ENCODE measurements at regions not wholly inside any gene's neighbourhood (a gene's known extent, or its start where the extent isn't known, plus 50 kb on each side); places are given as distances from the start of the nearest gene placed in this dataset.

DNA sequence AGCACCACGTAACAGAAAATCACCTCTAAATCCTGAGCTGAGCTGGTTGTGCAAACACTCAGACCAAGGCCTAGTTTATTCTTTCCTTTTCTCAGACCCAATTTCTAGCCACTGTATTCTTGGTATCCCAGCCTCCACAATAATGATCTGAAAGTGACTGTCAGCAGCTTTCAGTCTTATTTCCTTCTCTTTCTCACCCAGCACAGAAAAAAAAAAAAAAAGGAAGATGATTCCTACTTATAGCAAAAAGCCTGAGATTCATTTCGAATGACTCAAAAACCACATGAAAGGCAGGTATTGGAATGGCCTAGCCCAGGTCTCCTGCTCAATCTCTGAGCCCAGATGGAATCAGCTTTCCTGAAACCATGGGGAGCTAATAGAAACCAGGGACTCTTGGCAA, 298.6 kb upstream of the PPFIA2 start:
- Histone ChIP-seq H3K36me3 (ENCODE audit: control insufficient read depth in 4 of 4, insufficient read depth in 3 of 4, low read depth in 1 of 4, low read length in 3 of 4) (no peaks in the 10 kb centered on the region), H3K27me3 (ENCODE audit: control insufficient read depth in 4 of 4, insufficient read depth in 4 of 4, low read length in 3 of 4) (no peaks in the 10 kb centered on the region), H3K9me3 (ENCODE audit: control insufficient read depth in 4 of 4, low read length in 3 of 4) (no peaks in the 10 kb centered on the region), H3K4me3 (ENCODE audit: low read depth in 1 of 3, low read length in 3 of 3) (no peak overlapping the region), H3K4me1 (ENCODE audit: control insufficient read depth in 4 of 4, insufficient read depth in 4 of 4, low read length in 3 of 4) (no peaks in the 10 kb centered on the region), H3K27ac (ENCODE audit: low read depth in 1 of 2, low read length in 2 of 2) (no peak overlapping the region), H3K9ac (ENCODE audit: low read depth in 1 of 2, low read length in 2 of 2) (no peak overlapping the region)
- WGBS = 45% methylated on average over 2 of the region's 2 CpGs
- no peak for DNase-seq (ENCODE audit: low spot score)
- no peak for TF ChIP-seq JUND (IDR thresholded peaks at IDR 0.05)
- no peak for TF ChIP-seq NR2F2 (IDR thresholded peaks at IDR 0.05)
- no peak for TF ChIP-seq HNF4G (IDR thresholded peaks at IDR 0.05)
- TF ChIP-seq RXRA (IDR thresholded peaks at IDR 0.05) = no peak

DNA sequence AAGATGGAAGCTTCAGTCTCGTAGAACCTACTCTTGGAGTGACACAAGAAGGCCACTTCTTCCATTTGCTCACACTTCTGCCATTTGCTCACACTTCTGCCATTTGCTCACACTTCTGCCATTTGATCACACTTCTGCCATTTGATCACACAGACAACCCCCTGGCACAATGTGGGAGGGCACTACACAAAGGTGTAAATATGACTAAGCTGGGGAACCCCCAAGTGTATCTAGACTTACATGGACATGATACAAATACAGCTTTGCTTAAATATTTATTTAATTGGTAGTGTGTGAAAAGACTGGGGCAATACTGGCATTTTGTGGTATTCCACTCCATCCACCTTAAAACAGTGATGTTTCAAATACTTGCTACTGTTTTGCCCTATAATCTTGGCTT, 296.2 kb upstream of the PPFIA2 start:
- Histone ChIP-seq H3K4me1 (ENCODE audit: control insufficient read depth in 4 of 4, insufficient read depth in 4 of 4, low read length in 3 of 4) (no peaks in the 10 kb centered on the region), H3K36me3 (ENCODE audit: control insufficient read depth in 4 of 4, insufficient read depth in 3 of 4, low read depth in 1 of 4, low read length in 3 of 4) (no peaks in the 10 kb centered on the region), H3K27me3 (ENCODE audit: control insufficient read depth in 4 of 4, insufficient read depth in 4 of 4, low read length in 3 of 4) (no peaks in the 10 kb centered on the region), H3K4me3 (ENCODE audit: low read depth in 1 of 3, low read length in 3 of 3) (no peak overlapping the region), H3K27ac (ENCODE audit: low read depth in 1 of 2, low read length in 2 of 2) (no peak overlapping the region), H3K9ac (ENCODE audit: low read depth in 1 of 2, low read length in 2 of 2) (no peak overlapping the region), H3K9me3 (ENCODE audit: control insufficient read depth in 4 of 4, low read length in 3 of 4) (no peaks in the 10 kb centered on the region)
- WGBS = 46% methylated on average over 1 of the region's 1 CpG
- no peak for DNase-seq (ENCODE audit: low spot score)
- TF ChIP-seq EGR1 (IDR thresholded peaks at IDR 0.05; ENCODE audit: low read depth in 2 of 2) = no peak
- TF ChIP-seq GABPA (IDR thresholded peaks at IDR 0.05 in 1 of 2, conservative IDR thresholded peaks at IDR 0.05 in 1 of 2) = no peak
- TF ChIP-seq RXRA (IDR thresholded peaks at IDR 0.05) = no peak
- TF ChIP-seq, protein P1, sequence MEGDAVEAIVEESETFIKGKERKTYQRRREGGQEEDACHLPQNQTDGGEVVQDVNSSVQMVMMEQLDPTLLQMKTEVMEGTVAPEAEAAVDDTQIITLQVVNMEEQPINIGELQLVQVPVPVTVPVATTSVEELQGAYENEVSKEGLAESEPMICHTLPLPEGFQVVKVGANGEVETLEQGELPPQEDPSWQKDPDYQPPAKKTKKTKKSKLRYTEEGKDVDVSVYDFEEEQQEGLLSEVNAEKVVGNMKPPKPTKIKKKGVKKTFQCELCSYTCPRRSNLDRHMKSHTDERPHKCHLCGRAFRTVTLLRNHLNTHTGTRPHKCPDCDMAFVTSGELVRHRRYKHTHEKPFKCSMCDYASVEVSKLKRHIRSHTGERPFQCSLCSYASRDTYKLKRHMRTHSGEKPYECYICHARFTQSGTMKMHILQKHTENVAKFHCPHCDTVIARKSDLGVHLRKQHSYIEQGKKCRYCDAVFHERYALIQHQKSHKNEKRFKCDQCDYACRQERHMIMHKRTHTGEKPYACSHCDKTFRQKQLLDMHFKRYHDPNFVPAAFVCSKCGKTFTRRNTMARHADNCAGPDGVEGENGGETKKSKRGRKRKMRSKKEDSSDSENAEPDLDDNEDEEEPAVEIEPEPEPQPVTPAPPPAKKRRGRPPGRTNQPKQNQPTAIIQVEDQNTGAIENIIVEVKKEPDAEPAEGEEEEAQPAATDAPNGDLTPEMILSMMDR (IDR thresholded peaks at IDR 0.05; ENCODE audit: low read depth, low read length, missing input control) = no peak
- TF ChIP-seq, protein P2, sequence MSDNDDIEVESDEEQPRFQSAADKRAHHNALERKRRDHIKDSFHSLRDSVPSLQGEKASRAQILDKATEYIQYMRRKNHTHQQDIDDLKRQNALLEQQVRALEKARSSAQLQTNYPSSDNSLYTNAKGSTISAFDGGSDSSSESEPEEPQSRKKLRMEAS (IDR thresholded peaks at IDR 0.05) = no peak

DNA sequence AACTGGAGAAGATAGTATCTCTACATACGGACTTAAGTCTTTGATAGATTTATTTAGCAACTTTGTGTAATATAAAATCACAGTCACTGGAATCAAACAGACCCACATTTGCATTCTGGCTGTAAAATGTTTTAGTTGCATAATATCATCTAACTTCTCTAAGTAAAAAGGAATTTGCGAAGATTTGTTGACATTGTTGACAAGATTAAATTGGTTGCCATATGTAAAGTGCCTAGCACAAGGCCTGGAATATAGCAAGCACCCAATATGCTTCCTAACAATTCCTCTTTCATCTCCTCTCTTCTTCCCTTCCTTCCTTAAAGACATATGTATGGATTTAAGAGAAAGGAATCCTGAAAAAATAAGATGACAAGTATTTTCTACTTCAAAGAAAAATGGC, 295.4 kb upstream of the PPFIA2 start:
- 77% methylated on average over 2 of the region's 2 CpGs for WGBS
- Histone ChIP-seq H3K4me1 (ENCODE audit: control insufficient read depth in 4 of 4, insufficient read depth in 4 of 4, low read length in 3 of 4) (no peaks in the 10 kb centered on the region), H3K9ac (ENCODE audit: low read depth in 1 of 2, low read length in 2 of 2) (no peak overlapping the region), H3K27ac (ENCODE audit: low read depth in 1 of 2, low read length in 2 of 2) (no peak overlapping the region), H3K27me3 (ENCODE audit: control insufficient read depth in 4 of 4, insufficient read depth in 4 of 4, low read length in 3 of 4) (no peaks in the 10 kb centered on the region), H3K36me3 (ENCODE audit: control insufficient read depth in 4 of 4, insufficient read depth in 3 of 4, low read depth in 1 of 4, low read length in 3 of 4) (no peaks in the 10 kb centered on the region), H3K4me3 (ENCODE audit: low read depth in 1 of 3, low read length in 3 of 3) (no peak overlapping the region), H3K9me3 (ENCODE audit: control insufficient read depth in 4 of 4, low read length in 3 of 4) (no peaks in the 10 kb centered on the region)
- TF ChIP-seq, protein P1 (IDR thresholded peaks at IDR 0.05; ENCODE audit: low read depth, low read length, missing input control) = no peak
- TF ChIP-seq RXRA (IDR thresholded peaks at IDR 0.05) (no peak), NR2F2 (IDR thresholded peaks at IDR 0.05) (no peak), YY1 (IDR thresholded peaks at IDR 0.05) (no peak), HNF4A (conservative IDR thresholded peaks at IDR 0.05) (no peak), TAF1 (conservative IDR thresholded peaks at IDR 0.05) (no peak), JUND (IDR thresholded peaks at IDR 0.05) (no peak), FOXA2 (IDR thresholded peaks at IDR 0.05) (no peak), HNF4G (IDR thresholded peaks at IDR 0.05) (no peak), SP1 (IDR thresholded peaks at IDR 0.05) (no peak), RAD21 (IDR thresholded peaks at IDR 0.05) (no peak), FOXA1 (IDR thresholded peaks at IDR 0.05) (no peak), EGR1 (IDR thresholded peaks at IDR 0.05; ENCODE audit: low read depth in 2 of 2) (no peak)
- TF ChIP-seq, protein P3, sequence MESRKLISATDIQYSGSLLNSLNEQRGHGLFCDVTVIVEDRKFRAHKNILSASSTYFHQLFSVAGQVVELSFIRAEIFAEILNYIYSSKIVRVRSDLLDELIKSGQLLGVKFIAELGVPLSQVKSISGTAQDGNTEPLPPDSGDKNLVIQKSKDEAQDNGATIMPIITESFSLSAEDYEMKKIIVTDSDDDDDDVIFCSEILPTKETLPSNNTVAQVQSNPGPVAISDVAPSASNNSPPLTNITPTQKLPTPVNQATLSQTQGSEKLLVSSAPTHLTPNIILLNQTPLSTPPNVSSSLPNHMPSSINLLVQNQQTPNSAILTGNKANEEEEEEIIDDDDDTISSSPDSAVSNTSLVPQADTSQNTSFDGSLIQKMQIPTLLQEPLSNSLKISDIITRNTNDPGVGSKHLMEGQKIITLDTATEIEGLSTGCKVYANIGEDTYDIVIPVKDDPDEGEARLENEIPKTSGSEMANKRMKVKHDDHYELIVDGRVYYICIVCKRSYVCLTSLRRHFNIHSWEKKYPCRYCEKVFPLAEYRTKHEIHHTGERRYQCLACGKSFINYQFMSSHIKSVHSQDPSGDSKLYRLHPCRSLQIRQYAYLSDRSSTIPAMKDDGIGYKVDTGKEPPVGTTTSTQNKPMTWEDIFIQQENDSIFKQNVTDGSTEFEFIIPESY (IDR thresholded peaks at IDR 0.05) = no peak
- TF ChIP-seq, protein P2 (IDR thresholded peaks at IDR 0.05) = no peak
- TF ChIP-seq, protein P4, sequence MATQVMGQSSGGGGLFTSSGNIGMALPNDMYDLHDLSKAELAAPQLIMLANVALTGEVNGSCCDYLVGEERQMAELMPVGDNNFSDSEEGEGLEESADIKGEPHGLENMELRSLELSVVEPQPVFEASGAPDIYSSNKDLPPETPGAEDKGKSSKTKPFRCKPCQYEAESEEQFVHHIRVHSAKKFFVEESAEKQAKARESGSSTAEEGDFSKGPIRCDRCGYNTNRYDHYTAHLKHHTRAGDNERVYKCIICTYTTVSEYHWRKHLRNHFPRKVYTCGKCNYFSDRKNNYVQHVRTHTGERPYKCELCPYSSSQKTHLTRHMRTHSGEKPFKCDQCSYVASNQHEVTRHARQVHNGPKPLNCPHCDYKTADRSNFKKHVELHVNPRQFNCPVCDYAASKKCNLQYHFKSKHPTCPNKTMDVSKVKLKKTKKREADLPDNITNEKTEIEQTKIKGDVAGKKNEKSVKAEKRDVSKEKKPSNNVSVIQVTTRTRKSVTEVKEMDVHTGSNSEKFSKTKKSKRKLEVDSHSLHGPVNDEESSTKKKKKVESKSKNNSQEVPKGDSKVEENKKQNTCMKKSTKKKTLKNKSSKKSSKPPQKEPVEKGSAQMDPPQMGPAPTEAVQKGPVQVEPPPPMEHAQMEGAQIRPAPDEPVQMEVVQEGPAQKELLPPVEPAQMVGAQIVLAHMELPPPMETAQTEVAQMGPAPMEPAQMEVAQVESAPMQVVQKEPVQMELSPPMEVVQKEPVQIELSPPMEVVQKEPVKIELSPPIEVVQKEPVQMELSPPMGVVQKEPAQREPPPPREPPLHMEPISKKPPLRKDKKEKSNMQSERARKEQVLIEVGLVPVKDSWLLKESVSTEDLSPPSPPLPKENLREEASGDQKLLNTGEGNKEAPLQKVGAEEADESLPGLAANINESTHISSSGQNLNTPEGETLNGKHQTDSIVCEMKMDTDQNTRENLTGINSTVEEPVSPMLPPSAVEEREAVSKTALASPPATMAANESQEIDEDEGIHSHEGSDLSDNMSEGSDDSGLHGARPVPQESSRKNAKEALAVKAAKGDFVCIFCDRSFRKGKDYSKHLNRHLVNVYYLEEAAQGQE (IDR thresholded peaks at IDR 0.05) = no peak
- TF ChIP-seq, protein P5, sequence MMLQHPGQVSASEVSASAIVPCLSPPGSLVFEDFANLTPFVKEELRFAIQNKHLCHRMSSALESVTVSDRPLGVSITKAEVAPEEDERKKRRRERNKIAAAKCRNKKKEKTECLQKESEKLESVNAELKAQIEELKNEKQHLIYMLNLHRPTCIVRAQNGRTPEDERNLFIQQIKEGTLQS (IDR thresholded peaks at IDR 0.05) = no peak
- no peak for DNase-seq (ENCODE audit: low spot score)
